Amniotic epithelial cell (primary cell): ENCODE measurements at regions not wholly inside any gene's neighbourhood (a gene's known extent, or its start where the extent isn't known, plus 50 kb on each side); places are given as distances from the start of the nearest gene placed in this dataset.
"Not testable (repeated sequence)": the region's sequence is repeated elsewhere in the genome, so short reads cannot be mapped to it uniquely, and the experiment has no call there.

ENCODE experiments used
- DNase-seq: peaks from one replicate; pipeline ENCODE4 v3.0.0-alpha.2; 2010; ENCODE audit warnings: low read depth

DNA sequence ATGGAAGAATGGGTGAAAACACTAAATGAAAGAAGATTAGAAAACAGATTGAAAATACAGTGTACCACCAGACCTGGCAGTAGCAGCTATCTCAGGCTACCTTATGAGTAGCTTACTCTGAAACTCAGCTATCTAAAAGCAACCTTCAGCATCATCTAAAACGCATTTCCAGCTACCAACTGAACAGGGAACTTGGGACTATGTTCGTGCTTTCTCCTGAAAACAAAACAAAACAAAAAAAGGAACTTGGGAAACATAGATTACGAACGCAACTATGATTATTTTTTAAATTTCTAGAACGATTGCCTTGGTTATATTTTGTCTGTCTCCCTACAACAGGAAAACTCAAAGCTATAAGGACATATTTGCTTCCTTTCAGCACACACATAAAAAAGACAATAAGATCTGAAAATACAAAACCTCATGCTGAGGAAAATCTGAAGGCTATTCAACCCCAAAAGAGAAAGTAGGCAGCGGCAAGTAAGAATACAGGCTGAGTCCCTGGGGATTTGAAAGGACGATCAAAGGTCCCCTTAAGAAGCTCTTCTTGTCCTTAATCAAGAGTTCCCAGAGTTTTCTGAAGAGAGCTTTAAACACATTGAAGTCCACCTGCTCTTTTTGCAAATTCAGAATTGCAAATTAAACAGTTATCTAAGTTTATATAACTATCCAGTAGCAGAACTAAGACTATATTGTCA, 53.4 kb downstream of the OR2K2 start:
- DNase-seq: no peak

- no peak for DNase-seq
Measured at GRCh38 chr9:111274737-111275136, 55.3 kb downstream of the OR2K2 start.

DNA sequence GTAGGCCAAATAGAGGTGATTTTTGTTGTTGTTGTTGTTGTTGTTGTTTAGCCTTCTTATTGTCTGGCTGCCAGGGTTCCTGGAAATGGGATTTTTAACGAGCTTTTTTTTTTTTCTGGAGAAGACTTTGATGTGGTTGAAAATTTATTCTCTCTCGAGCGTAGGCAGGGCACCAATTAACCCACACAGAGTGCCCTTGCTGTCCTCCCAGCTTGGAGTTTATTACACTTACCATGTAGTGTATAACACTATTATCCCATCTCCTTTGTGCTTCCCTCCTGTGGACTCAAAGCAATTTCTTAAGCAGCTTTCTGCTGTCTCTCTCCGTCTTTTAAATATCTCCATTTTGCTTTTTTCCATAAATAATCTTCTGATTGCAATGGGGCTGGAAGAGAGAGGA, 57.4 kb downstream of the OR2K2 start:
- DNase-seq: no peak

GRCh38 chr9:111271481-111272080, 58.4 kb downstream of the OR2K2 start:
- DNase-seq: no peak

DNA sequence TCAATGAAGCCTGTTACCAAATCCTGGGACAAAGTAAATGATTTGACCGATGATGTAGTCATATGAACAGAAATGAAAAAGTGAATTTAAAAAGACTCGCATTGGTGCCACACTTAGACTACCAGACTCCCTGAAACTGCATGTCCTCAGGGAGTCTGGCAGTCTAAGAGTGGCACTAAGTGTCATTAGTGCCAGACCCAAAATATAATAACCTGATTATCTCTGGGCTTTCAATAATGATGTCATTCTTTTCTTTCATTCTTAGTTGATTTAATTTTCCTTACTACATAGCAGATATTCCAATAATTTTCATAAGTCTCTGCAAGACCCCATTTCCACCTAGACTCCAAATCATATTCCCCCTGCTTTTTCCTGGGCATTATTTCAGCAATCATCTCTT, 59.0 kb downstream of the OR2K2 start:
- DNase-seq: no peak

- DNase-seq: not testable (repeated sequence)
Measured at GRCh38 chr9:111266024-111266423, 64.0 kb downstream of the OR2K2 start.

DNA sequence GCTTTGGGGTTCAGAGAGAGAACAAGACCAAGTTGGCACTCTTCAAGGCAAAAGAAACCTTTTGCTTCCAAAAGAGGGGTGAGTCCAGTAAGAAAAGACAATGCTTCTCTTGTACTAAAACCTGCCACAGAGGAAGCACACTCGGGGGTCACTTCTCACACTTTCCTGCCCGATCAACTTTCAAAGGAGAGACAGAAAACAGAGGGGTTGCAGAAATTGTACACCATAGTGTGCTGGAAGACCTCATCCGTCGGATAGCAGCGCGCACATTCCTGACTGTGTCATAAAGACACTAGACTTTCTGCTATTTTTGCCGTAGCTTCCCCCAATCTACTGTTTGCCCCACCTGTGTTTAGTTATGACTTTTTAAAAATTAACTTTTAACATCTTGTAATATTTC, 66.9 kb downstream of the OR2K2 start:
- no peak for DNase-seq

- no peak for DNase-seq
Measured at GRCh38 chr9:111258875-111259271, 71.2 kb downstream of the OR2K2 start.

DNA sequence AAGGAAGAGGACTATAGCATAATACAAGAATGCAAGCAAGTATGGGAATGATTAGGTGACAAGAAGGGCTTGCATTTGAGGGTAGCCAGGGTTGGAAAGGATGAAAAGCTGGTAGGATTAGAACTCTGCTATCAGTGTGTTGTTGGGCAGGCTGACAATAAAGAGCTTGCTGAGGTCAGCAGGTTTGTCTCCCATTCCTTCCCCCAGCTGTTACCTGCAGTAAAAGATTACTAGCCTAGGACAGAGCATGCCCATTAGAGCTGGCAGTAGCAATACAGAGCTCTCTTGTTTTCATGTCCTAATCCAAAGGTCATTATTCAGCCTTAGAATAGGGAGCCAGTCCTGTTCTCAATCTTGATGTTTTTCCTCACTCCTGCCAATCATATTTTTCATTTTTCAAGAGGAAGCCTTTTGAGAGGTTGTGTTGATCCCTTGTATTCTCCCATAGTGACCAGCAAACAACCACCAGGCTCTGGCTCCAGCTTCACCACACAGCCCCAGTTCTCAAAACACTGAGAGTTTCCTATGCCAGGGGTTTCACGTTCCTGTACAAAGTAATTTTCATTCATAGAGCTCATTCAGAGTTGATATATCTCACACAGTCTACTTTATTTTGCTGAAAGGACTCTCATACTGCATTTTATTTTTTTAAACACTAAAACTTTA, 71.7 kb downstream of the OR2K2 start:
- no peak for DNase-seq

- no peak for DNase-seq
Measured at GRCh38 chr9:111253742-111254437, 76.1 kb downstream of the OR2K2 start.

DNA sequence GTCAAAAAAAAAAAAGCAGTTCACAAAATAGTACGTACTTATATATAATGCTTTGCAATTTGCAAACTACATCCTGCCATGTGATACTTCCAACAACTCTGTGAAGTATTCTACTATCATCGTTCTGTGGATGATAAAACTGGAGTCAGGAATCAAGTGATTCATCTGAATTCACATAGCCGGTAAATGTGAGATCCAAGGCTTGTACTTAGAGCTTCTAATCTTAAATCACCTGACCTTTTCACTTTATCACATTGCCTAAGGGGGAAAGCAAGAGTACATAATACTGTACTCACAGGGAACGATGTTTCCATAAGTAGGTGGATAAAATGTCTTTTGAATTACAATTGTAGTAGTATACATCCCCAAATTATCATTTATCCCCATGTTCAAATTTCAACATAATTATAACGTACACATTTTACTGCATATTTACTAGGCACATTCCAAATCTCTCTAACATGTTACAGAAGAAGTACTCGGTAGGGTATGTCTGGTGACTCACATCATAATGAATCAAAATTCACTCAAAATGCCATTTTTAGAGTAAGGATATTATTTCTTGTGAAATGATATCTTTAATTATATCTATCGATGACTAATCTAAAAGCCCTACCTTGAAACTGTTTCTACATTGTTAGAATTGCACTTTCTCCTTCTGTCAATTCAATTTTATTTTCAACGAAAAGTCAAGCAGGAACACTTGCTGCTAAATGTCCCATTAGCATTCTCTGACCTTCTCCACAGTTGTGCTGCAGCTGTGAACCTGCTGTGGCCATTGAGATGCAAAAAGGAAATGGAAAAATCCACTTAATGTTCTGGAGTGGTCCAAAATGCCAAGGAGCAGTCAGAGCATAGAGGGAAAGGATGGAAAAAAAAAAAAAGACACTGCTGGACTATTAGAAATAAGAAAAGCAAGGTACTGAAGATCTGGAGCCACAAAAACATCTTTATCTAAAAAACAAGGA, 78.9 kb downstream of the OR2K2 start:
- DNase-seq: peak; percentile 27

- DNase-seq: no peak
Measured at GRCh38 chr9:111237447-111237846, 92.6 kb downstream of the OR2K2 start.

DNA sequence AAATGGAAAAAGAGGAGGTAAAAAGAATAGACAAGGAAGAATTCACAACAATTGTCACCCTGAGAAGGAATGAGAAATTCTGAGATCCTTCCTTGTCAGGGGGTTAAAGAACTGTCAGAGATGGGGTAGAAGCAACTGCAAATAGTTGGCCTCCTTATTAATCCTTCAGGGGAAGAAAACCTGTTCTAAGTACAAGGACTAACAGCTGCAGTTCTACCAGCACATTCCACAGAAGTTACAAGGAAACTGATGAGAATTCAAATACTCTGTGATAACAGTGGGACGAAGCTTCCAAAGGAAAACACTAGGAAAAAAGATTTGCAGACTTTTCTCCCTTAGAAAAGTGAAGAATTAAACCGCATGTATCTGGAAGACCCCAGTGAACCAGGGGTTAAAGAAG, 93.7 kb downstream of the OR2K2 start:
- DNase-seq: no peak

DNA sequence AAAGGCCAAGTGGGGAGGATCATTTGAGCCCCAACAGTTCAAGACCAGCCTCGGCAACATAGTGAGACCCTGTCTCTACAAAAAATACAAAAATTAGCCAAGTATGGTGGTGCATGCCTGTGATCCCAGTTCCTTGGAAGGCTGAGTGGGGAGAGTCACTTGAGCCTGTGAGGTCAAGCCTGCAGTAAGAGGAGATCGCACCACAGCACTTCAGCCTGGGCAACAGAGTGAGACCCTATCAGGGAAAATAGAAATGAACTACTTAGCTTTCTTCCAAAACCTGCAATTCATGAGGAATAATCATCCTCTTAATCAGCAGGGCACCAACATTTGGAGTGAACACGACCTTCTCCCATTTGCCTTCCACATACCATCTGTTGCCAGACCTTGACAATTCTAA, 96.1 kb downstream of the OR2K2 start:
- DNase-seq: no peak

DNA sequence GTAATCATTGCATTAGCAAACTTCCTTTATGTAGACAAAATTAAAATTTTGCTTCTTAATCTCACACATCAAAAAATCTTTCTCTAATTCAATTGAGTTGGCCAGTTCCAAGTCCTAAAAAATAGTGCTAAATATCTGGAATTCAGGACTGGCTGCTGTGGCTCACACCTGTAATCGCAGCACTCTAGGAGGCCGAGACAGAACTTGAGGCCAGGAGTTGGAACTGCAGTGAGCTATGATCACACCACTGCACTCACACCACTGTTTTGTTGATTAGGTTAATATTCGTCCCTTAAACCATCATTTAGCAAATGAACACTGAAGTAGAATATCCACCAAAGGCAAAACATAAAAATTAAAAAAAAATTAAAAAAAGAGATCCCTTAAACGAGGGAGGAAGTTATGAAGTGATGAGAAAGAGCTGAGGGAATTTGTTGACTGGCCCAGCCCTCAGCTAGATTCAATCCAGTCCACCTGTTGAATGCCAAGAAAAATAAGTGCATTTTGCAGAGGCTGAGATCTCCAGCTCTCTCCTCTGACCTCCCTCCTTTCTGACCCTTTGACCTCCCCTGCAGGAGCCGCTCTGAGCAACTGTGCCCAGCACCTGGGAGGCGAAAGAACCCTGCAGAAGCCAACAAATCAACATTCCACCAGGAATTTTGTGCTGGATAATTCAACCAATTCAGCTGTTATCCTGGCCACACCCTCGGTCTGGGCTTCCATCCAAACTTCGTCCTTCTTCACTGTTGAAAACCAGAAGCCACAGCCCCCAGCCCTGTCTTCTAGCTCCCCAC, 96.8 kb downstream of the OR2K2 start:
- DNase-seq: no peak

- DNase-seq: no peak
Measured at GRCh38 chr9:111231801-111232580, 98.0 kb downstream of the OR2K2 start.

GRCh38 chr9:111222757-111223156, 107.3 kb downstream of the OR2K2 start:
- DNase-seq: no peak

DNA sequence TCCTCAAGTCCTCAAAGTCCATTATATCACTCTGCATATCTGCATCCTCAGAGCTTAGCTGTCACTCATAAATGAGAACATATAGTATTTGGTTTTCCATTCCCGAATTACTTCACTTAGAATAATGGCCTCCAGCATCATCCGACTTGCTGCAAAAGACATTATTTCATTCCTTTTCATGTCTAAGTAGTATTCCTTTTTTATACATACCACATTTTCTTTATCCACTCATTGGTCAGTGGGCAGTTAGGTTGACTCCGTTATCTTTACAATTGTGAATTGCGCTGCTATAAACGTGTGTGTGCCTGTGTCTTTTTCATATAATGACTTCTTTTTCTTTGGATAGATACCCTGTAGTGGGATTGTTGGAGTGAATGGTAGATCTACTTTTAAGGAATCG, 117.2 kb downstream of the OR2K2 start:
- no peak for DNase-seq

DNA sequence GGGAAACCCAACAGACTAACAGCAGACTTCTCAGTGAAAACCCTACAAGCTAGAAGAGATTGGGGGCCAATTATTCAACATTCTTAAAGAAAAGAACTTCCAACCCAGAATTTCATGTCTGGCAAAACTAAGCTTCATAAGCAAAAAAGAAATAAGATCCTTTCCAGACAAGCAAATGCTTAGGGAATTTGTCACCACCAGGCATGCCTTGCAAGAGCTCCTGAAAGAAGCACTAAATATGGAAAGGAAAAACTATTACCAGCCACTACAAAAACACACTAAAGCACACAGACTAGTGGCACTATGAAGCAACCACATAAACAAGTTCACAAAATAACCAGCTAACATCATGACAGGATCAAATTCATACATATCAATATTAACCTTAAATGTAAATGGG, 131.1 kb downstream of the OR2K2 start:
- peak; percentile 21 for DNase-seq

- no peak for DNase-seq
Measured at GRCh38 chr9:111197256-111197655, 132.8 kb downstream of the OR2K2 start.
